ENCODE measurements at regions not wholly inside any gene's neighbourhood (a gene's known extent, or its start where the extent isn't known, plus 50 kb on each side); places are given as distances from the start of the nearest gene placed in this dataset.

DNA sequence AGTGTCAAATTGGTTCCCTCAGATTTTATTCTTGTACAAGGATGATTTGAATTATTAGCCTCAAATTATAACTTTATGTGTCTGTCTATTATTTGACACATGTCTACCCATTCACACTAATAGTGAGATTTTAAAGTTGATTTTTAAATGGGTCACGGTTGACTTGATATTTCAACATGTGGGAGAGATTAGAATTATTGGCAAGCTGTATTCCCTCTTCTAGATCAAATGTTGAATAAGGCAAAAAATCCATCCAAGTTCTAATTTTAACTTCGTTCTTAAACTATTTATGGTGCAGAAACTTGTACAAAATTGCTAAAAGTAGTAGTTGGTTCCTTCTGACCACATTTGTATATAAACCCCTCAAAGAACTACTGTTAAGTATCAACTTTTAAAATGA lies 1498.0 kb downstream of the STIM2 start:
- TF ChIP-seq, protein P1, sequence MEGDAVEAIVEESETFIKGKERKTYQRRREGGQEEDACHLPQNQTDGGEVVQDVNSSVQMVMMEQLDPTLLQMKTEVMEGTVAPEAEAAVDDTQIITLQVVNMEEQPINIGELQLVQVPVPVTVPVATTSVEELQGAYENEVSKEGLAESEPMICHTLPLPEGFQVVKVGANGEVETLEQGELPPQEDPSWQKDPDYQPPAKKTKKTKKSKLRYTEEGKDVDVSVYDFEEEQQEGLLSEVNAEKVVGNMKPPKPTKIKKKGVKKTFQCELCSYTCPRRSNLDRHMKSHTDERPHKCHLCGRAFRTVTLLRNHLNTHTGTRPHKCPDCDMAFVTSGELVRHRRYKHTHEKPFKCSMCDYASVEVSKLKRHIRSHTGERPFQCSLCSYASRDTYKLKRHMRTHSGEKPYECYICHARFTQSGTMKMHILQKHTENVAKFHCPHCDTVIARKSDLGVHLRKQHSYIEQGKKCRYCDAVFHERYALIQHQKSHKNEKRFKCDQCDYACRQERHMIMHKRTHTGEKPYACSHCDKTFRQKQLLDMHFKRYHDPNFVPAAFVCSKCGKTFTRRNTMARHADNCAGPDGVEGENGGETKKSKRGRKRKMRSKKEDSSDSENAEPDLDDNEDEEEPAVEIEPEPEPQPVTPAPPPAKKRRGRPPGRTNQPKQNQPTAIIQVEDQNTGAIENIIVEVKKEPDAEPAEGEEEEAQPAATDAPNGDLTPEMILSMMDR (IDR thresholded peaks at IDR 0.05) = no peak
- no peak for TF ChIP-seq POLR2A (IDR thresholded peaks at IDR 0.05; ENCODE audit: low read length)
- no peak for TF ChIP-seq RAD21 (conservative IDR thresholded peaks at IDR 0.05 in 1 of 2, IDR thresholded peaks at IDR 0.05 in 1 of 2)
- no peak for TF ChIP-seq RARB (CRISPR knock-in tag; IDR thresholded peaks at IDR 0.05)
- TF ChIP-seq EP300 (IDR thresholded peaks at IDR 0.05) = no peak
- TF ChIP-seq EHMT2 (IDR thresholded peaks at IDR 0.05; ENCODE audit: low read depth) = no peak
- TF ChIP-seq, protein P2, sequence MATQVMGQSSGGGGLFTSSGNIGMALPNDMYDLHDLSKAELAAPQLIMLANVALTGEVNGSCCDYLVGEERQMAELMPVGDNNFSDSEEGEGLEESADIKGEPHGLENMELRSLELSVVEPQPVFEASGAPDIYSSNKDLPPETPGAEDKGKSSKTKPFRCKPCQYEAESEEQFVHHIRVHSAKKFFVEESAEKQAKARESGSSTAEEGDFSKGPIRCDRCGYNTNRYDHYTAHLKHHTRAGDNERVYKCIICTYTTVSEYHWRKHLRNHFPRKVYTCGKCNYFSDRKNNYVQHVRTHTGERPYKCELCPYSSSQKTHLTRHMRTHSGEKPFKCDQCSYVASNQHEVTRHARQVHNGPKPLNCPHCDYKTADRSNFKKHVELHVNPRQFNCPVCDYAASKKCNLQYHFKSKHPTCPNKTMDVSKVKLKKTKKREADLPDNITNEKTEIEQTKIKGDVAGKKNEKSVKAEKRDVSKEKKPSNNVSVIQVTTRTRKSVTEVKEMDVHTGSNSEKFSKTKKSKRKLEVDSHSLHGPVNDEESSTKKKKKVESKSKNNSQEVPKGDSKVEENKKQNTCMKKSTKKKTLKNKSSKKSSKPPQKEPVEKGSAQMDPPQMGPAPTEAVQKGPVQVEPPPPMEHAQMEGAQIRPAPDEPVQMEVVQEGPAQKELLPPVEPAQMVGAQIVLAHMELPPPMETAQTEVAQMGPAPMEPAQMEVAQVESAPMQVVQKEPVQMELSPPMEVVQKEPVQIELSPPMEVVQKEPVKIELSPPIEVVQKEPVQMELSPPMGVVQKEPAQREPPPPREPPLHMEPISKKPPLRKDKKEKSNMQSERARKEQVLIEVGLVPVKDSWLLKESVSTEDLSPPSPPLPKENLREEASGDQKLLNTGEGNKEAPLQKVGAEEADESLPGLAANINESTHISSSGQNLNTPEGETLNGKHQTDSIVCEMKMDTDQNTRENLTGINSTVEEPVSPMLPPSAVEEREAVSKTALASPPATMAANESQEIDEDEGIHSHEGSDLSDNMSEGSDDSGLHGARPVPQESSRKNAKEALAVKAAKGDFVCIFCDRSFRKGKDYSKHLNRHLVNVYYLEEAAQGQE (IDR thresholded peaks at IDR 0.05) = no peak
- no peak for TF ChIP-seq POLR2AphosphoS2 (conservative IDR thresholded peaks at IDR 0.05; ENCODE audit: low read length)
- no peak for TF ChIP-seq CEBPB (IDR thresholded peaks at IDR 0.05)
- TF ChIP-seq SMC3 (IDR thresholded peaks at IDR 0.05) = no peak
- no peak for TF ChIP-seq MYC (IDR thresholded peaks at IDR 0.05; ENCODE audit: borderline replicate concordance, low read length)
